OCI-M1 (cell line): ENCODE measurements at regions not wholly inside any gene's neighbourhood (a gene's known extent, or its start where the extent isn't known, plus 50 kb on each side); places are given as distances from the start of the nearest gene placed in this dataset.

Source experiments
- DNase-seq: peaks from one replicate; lab custom pipeline; 2025; lab: John Stamatoyannopoulos, UW

DNA sequence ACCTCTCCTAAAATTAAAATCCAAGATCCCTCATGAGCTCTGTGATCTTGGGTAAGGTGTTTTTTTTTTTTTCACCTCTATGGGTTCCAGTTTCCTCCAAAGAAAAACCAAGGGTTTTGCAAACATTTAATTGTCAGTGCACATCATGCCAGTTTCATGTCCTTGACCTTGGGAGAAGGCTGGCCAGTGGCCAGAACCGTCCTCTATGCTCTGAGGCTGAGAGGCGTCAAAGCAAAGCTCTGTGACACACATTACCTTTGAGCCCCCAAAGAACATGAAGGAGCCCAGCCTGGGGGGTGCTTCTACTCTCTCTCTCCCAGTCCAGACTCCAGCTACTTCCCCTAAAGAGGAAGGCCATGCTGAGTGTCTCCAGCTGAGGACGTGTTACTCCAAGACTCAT is 145.5 kb upstream of the TMEM132C start:
- DNase-seq: no peak

GRCh38 chr12:128123096-128123495 is 143.9 kb upstream of the TMEM132C start:
- DNase-seq: no peak

- DNase-seq: no peak
These were observed 135.0 kb upstream of the TMEM132C start for GRCh38 chr12:128131955-128132354.

GRCh38 chr12:128133321-128134073 is 133.5 kb upstream of the TMEM132C start:
- DNase-seq: no peak

DNA sequence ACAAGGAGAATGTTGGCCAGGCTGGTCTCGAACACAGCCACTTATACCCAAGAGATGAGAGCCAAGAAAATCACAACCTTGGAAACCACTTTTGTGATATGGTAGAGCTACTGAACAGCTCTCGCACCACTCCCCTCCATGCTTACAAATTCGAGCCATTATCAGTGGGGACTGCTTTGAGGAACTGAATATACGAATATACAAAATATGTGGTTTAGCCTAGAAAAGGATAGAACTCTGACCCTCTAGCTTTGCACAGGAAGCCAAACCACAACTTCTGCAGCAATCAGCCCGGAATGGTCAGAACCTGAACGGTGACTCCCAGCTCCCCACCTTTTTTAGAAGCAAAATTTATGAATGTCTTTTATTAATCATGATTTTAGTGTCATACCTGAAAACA is 129.8 kb upstream of the TMEM132C start:
- peak; percentile 17 for DNase-seq

DNA sequence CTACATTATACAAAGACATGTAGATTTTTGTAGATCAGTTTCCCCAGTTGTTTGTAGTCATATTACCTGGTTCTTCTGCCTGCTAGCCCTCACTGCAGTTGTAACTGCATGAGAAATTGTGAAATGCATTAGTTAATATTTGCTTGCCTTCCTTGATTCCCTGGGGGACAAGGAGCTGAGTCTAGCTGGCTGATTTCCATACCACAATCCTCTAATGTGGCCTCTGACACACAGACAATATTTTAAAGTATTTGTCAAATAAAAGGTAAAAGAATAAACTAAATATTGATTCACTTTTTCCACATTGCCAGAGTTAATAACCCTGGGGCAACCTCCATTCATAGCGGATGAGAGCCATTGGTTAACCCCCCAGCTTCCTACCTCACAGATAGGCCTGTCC is 128.8 kb upstream of the TMEM132C start:
- no peak for DNase-seq

GRCh38 chr12:128140551-128140950 is 126.4 kb upstream of the TMEM132C start:
- DNase-seq: no peak

DNA sequence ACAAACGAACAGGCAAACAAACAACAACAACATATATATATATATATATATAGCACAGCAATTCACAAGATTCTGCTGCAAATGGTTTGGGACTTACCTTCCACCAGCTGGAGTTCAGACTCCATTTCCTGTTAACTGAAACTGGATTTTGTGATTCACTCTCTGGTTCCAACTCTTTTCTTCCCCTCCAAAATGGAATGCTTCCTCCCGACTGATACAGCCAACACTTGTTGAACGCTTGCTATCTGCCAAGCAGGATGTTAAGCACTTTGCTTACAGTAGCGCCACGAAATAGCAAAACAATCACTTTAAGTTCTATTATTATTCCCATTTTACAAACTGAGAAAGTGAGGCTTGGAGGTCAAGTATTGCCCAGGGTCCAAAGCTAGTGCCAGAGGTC is 116.0 kb upstream of the TMEM132C start:
- no peak for DNase-seq

GRCh38 chr12:128155571-128155970 is 111.4 kb upstream of the TMEM132C start:
- no peak for DNase-seq

- DNase-seq: no peak
These were observed 103.9 kb upstream of the TMEM132C start for GRCh38 chr12:128163086-128163485.

- no peak for DNase-seq
These were observed 102.4 kb upstream of the TMEM132C start for GRCh38 chr12:128164533-128164932.

- DNase-seq: no peak
These were observed 101.6 kb upstream of the TMEM132C start for GRCh38 chr12:128165387-128165786.

- no peak for DNase-seq
These were observed 98.7 kb upstream of the TMEM132C start for GRCh38 chr12:128168273-128168672.

- DNase-seq: no peak
These were observed 96.8 kb upstream of the TMEM132C start for GRCh38 chr12:128170181-128170580.

GRCh38 chr12:128178565-128178964 is 88.4 kb upstream of the TMEM132C start:
- DNase-seq: no peak

GRCh38 chr12:128178966-128179365 is 88.0 kb upstream of the TMEM132C start:
- no peak for DNase-seq

GRCh38 chr12:128180166-128180565 is 86.8 kb upstream of the TMEM132C start:
- no peak for DNase-seq

DNA sequence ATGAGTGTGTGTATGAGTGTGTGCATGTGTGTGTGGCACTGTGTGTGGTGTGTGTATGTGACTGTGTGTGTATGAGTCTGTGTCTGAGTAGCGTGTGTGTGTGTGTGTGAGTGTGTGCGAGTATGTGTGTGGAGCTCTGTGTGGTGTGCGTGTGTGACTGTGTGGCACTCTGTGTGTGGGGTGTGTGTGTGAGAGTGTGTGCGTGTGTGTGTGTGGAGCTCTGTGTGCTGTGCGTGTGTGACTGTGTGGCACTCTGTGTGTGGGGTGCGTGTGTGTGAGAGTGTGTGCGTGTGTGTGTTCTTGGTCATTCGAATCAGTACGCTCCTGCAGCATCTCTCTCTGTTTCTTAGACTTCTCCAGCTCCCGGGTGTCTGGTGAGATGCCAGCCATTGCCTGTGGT is 76.9 kb upstream of the TMEM132C start:
- DNase-seq: no peak

DNA sequence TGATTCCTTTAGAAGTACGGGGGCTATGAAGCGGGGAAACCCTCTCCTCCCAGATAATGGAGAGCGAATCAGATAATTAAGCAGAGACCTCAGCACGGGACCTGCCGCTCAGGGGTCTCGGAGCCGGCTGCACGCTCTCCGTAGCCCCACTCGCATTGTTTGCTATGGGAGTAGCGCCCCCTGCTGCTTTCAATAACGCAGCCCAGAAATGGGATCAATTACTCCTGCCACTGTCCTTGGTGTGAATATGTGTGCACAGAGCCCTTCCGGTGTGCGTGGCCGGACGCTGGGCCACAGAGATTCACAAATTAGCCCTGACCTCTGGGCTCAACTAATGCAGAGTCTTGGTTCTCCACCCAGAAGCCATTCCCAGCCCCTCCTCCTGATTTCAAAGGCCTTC is 76.4 kb upstream of the TMEM132C start:
- no peak for DNase-seq

- no peak for DNase-seq
These were observed 75.6 kb upstream of the TMEM132C start for GRCh38 chr12:128191380-128191779.

GRCh38 chr12:128204711-128205110 is 62.3 kb upstream of the TMEM132C start:
- no peak for DNase-seq

- no peak for DNase-seq
These were observed 61.8 kb upstream of the TMEM132C start for GRCh38 chr12:128205145-128205544.

GRCh38 chr12:128205758-128206157 is 61.2 kb upstream of the TMEM132C start:
- no peak for DNase-seq
